ENCODE measurements at regions not wholly inside any gene's neighbourhood (a gene's known extent, or its start where the extent isn't known, plus 50 kb on each side); places are given as distances from the start of the nearest gene placed in this dataset.

- Mint-ChIP-seq H3K36me3 (no peaks in the 10 kb centered on the region), H3K4me1 (peaks cover 8% of the 10 kb centered on the region)
- no peak for ATAC-seq
Measured at GRCh38 chr2:221103930-221104329, 468.2 kb downstream of the EPHA4 start.

GRCh38 chr2:221104361-221104811 lies 467.7 kb downstream of the EPHA4 start:
- ATAC-seq, result no peak
- no peaks in the 10 kb centered on the region for H3K36me3 Mint-ChIP-seq
- no peaks in the 10 kb centered on the region for H3K9me3 Mint-ChIP-seq
- H3K27me3 Mint-ChIP-seq, result peaks cover 12% of the 10 kb centered on the region
- H3K4me1 Mint-ChIP-seq, result peaks cover 8% of the 10 kb centered on the region
- H3K27ac Mint-ChIP-seq, result peak overlapping the region; percentile 33
- H3K4me3 Mint-ChIP-seq, result peak overlapping the region; percentile 4

More at GRCh38 chr2:221103930-221104329, 468.2 kb downstream of the EPHA4 start:
- H3K27me3 Mint-ChIP-seq, result peaks cover 12% of the 10 kb centered on the region
- H3K9me3 Mint-ChIP-seq, result no peaks in the 10 kb centered on the region
- H3K4me3 Mint-ChIP-seq, result no peak overlapping the region
- H3K27ac Mint-ChIP-seq, result peak overlapping the region; percentile 33

- Mint-ChIP-seq H3K27me3 (peaks cover 12% of the 10 kb centered on the region), H3K27ac (no peak overlapping the region), H3K4me1 (peaks cover 8% of the 10 kb centered on the region), H3K36me3 (no peaks in the 10 kb centered on the region), H3K9me3 (no peaks in the 10 kb centered on the region), H3K4me3 (no peak overlapping the region)
- ATAC-seq, result no peak
Measured at GRCh38 chr2:221106241-221106640, 465.9 kb downstream of the EPHA4 start.

GRCh38 chr2:221107424-221107823 lies 464.7 kb downstream of the EPHA4 start:
- ATAC-seq, result no peak
- H3K36me3 Mint-ChIP-seq, result no peaks in the 10 kb centered on the region
- no peaks in the 10 kb centered on the region for H3K9me3 Mint-ChIP-seq
- H3K4me3 Mint-ChIP-seq, result no peak overlapping the region
- peaks cover 8% of the 10 kb centered on the region for H3K4me1 Mint-ChIP-seq
- peaks cover 12% of the 10 kb centered on the region for H3K27me3 Mint-ChIP-seq
- H3K27ac Mint-ChIP-seq, result no peak overlapping the region

GRCh38 chr2:221109552-221109951 lies 462.6 kb downstream of the EPHA4 start:
- Mint-ChIP-seq H3K4me3 (no peak overlapping the region), H3K9me3 (no peaks in the 10 kb centered on the region), H3K27ac (no peak overlapping the region), H3K36me3 (no peaks in the 10 kb centered on the region), H3K4me1 (peaks cover 3% of the 10 kb centered on the region), H3K27me3 (peaks cover 4% of the 10 kb centered on the region)
- ATAC-seq, result no peak

- ATAC-seq, result no peak
- Mint-ChIP-seq H3K4me1 (no peaks in the 10 kb centered on the region), H3K9me3 (no peaks in the 10 kb centered on the region), H3K27ac (no peak overlapping the region), H3K27me3 (no peaks in the 10 kb centered on the region), H3K4me3 (no peak overlapping the region), H3K36me3 (no peaks in the 10 kb centered on the region)
Measured at GRCh38 chr2:221111739-221112138, 460.4 kb downstream of the EPHA4 start.

- Mint-ChIP-seq H3K36me3 (no peaks in the 10 kb centered on the region), H3K27ac (no peak overlapping the region), H3K27me3 (no peaks in the 10 kb centered on the region), H3K9me3 (no peaks in the 10 kb centered on the region), H3K4me3 (no peak overlapping the region), H3K4me1 (no peaks in the 10 kb centered on the region)
- no peak for ATAC-seq
Measured at GRCh38 chr2:221112744-221113143, 459.4 kb downstream of the EPHA4 start.

GRCh38 chr2:221115944-221116343 lies 456.2 kb downstream of the EPHA4 start:
- H3K27ac Mint-ChIP-seq, result no peak overlapping the region
- no peaks in the 10 kb centered on the region for H3K9me3 Mint-ChIP-seq
- ATAC-seq, result no peak
- H3K4me1 Mint-ChIP-seq, result no peaks in the 10 kb centered on the region
- no peaks in the 10 kb centered on the region for H3K36me3 Mint-ChIP-seq
- H3K4me3 Mint-ChIP-seq, result no peak overlapping the region
- H3K27me3 Mint-ChIP-seq, result no peaks in the 10 kb centered on the region

GRCh38 chr2:221120643-221121042 lies 451.5 kb downstream of the EPHA4 start:
- H3K4me1 Mint-ChIP-seq, result no peaks in the 10 kb centered on the region
- H3K27me3 Mint-ChIP-seq, result peaks cover 6% of the 10 kb centered on the region
- H3K9me3 Mint-ChIP-seq, result no peaks in the 10 kb centered on the region
- H3K27ac Mint-ChIP-seq, result no peak overlapping the region
- no peak overlapping the region for H3K4me3 Mint-ChIP-seq
- peak; percentile 18 for ATAC-seq
- H3K36me3 Mint-ChIP-seq, result no peaks in the 10 kb centered on the region

GRCh38 chr2:221123396-221123795 lies 448.7 kb downstream of the EPHA4 start:
- Mint-ChIP-seq H3K27ac (no peak overlapping the region), H3K36me3 (peaks cover 8% of the 10 kb centered on the region), H3K4me1 (no peaks in the 10 kb centered on the region), H3K27me3 (peaks cover 6% of the 10 kb centered on the region), H3K4me3 (no peak overlapping the region), H3K9me3 (peaks cover 7% of the 10 kb centered on the region)
- ATAC-seq, result no peak

- H3K4me1 Mint-ChIP-seq, result no peaks in the 10 kb centered on the region
- peaks cover 6% of the 10 kb centered on the region for H3K27me3 Mint-ChIP-seq
- H3K36me3 Mint-ChIP-seq, result peaks cover 8% of the 10 kb centered on the region
- no peak overlapping the region for H3K4me3 Mint-ChIP-seq
- ATAC-seq, result no peak
- peaks cover 7% of the 10 kb centered on the region for H3K9me3 Mint-ChIP-seq
- no peak overlapping the region for H3K27ac Mint-ChIP-seq
Measured at GRCh38 chr2:221124532-221125240, 447.4 kb downstream of the EPHA4 start.

GRCh38 chr2:221125691-221126090 lies 446.4 kb downstream of the EPHA4 start:
- Mint-ChIP-seq H3K36me3 (peaks cover 8% of the 10 kb centered on the region), H3K27ac (no peak overlapping the region), H3K4me1 (no peaks in the 10 kb centered on the region), H3K9me3 (peaks cover 7% of the 10 kb centered on the region), H3K4me3 (no peak overlapping the region), H3K27me3 (peaks cover 6% of the 10 kb centered on the region)
- ATAC-seq, result no peak

GRCh38 chr2:221129657-221130056 lies 442.4 kb downstream of the EPHA4 start:
- peaks cover 7% of the 10 kb centered on the region for H3K9me3 Mint-ChIP-seq
- H3K4me1 Mint-ChIP-seq, result no peaks in the 10 kb centered on the region
- H3K4me3 Mint-ChIP-seq, result no peak overlapping the region
- H3K27me3 Mint-ChIP-seq, result no peaks in the 10 kb centered on the region
- H3K36me3 Mint-ChIP-seq, result peaks cover 8% of the 10 kb centered on the region
- ATAC-seq, result no peak
- H3K27ac Mint-ChIP-seq, result no peak overlapping the region

GRCh38 chr2:221130431-221130830 lies 441.7 kb downstream of the EPHA4 start:
- no peak for ATAC-seq
- no peak overlapping the region for H3K4me3 Mint-ChIP-seq
- no peak overlapping the region for H3K27ac Mint-ChIP-seq
- peaks cover 7% of the 10 kb centered on the region for H3K9me3 Mint-ChIP-seq
- H3K36me3 Mint-ChIP-seq, result peaks cover 8% of the 10 kb centered on the region
- no peaks in the 10 kb centered on the region for H3K27me3 Mint-ChIP-seq
- H3K4me1 Mint-ChIP-seq, result no peaks in the 10 kb centered on the region

GRCh38 chr2:221133941-221134340 lies 438.2 kb downstream of the EPHA4 start:
- H3K27me3 Mint-ChIP-seq, result no peaks in the 10 kb centered on the region

GRCh38 chr2:221134718-221135117 lies 437.4 kb downstream of the EPHA4 start:
- H3K9me3 Mint-ChIP-seq, result no peaks in the 10 kb centered on the region
- H3K27ac Mint-ChIP-seq, result no peak overlapping the region
- H3K36me3 Mint-ChIP-seq, result no peaks in the 10 kb centered on the region
- H3K27me3 Mint-ChIP-seq, result no peaks in the 10 kb centered on the region
- peaks cover 6% of the 10 kb centered on the region for H3K4me1 Mint-ChIP-seq
- ATAC-seq, result no peak
- H3K4me3 Mint-ChIP-seq, result no peak overlapping the region

More at GRCh38 chr2:221133941-221134340, 438.2 kb downstream of the EPHA4 start:
- no peak overlapping the region for H3K27ac Mint-ChIP-seq
- peaks cover 6% of the 10 kb centered on the region for H3K4me1 Mint-ChIP-seq
- H3K9me3 Mint-ChIP-seq, result no peaks in the 10 kb centered on the region
- H3K4me3 Mint-ChIP-seq, result no peak overlapping the region
- ATAC-seq, result no peak
- H3K36me3 Mint-ChIP-seq, result no peaks in the 10 kb centered on the region

Data from stimulated activated memory B cell treated with anti-CD40 and anti-IgM and Interleukin-4, amounts not matched to agents 10 μg/mL and 1 μg/mL and 100 μg/mL, for 72 hours (primary cell).